NCI-H1092 treated with DMSO at 0.1 percent for 48 hours (cell line): ENCODE measurements at regions not wholly inside any gene's neighbourhood (a gene's known extent, or its start where the extent isn't known, plus 50 kb on each side); places are given as distances from the start of the nearest gene placed in this dataset.

ENCODE experiments used
- DNase-seq: peaks from one replicate; lab custom pipeline; 2025; lab: John Stamatoyannopoulos, UW

DNA sequence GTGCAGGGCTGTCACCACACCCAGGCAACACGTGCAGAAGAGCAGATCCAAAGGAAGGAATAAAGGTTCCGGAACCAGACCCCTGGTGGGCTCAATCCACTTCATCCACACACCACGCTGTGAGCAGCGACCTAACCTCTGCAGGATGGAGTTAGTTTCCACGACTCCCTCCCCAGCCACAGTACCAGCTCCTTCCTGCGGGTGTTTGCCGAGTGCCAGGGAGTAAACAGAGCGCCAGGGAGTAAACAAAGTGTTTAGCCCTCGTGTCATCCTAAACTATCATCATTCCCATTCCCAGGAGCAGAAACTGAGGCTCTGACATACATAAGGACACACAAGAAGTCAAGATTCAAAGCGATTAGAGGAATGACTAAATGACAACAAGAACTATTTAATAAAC, 261.3 kb downstream of the MN1 start:
- no peak for DNase-seq

- DNase-seq = no peak
Measured at GRCh38 chr22:27540656-27541396, 260.7 kb downstream of the MN1 start.

DNA sequence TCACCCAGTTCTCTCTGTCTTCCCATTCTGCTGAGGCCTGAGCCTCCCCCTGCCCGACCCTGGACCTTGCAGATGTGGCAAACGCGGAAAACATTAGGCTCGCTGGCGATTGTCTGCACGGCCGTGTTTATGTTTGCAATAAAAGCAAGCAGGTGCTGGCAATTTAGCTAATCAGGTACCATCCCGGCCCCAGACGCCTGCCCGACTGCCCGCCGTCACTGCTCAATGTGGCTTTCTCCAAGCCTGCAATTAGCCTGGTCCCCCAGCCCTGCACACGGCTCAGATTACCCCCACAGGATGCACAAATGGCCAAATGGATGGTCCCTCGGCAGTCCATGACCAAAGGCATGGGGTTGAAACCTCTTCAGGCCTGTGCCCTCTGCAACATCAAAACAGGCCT, 259.7 kb downstream of the MN1 start:
- DNase-seq = no peak

GRCh38 chr22:27542602-27543001, 259.0 kb downstream of the MN1 start:
- DNase-seq = peak; percentile 31

GRCh38 chr22:27543460-27543859, 258.1 kb downstream of the MN1 start:
- no peak for DNase-seq

GRCh38 chr22:27545085-27545484, 256.5 kb downstream of the MN1 start:
- DNase-seq = peak; percentile 32

DNA sequence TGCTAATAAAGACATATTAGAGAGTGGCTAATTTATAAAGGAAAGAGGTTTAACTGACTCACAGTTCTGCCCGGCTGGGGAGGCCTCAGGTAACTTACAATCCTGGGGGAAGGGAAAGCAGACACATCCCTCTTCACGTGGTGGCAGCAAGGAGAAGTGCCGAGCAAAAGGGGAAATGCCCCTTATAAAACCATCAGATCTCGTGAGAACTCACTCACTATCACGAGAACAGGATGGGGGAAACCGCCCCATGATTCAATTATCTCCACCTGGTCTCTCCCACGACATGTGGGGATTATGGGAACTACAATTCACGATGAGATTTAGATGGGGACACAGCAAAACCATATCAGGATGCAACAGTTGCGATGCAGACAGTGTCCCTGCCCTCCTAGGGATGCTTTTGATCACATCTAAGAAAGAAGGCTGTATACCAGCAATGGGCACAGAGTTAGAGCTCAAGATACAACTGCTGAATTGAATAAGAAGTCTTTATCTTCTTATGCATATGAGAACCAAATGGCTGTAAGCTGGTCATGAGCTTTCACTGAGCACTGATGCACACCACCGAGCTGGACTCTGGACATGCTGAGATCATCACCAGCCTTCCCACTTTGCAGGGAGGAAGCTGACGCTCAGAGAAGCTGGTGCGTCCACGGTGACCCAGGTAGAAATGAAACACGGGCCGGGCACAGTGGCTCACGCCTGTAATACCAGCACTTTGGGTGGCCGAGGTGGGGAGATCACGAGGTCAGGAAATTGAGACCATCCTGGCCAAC, 255.2 kb downstream of the MN1 start:
- DNase-seq = no peak

GRCh38 chr22:27551402-27551801, 250.2 kb downstream of the MN1 start:
- DNase-seq = no peak

DNA sequence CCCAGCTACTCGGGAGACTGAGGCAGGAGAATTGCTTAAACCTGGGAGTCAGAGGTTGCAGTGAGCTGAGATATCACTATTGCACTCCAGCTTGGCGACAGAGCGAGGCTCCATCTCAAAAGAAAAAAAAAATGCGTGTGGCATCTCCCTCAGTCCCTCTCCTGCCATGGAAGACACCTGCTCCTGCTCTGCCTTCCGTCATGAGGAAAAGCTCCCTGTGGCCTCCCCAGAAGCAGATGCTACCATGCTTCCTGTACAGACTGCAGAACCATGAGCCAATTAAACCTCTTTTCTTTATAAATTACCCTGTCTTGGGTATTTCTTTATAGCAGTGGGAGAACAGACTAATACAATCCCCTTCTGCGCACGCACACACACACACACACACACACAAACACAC, 249.4 kb downstream of the MN1 start:
- DNase-seq = no peak

GRCh38 chr22:27552863-27553262, 248.7 kb downstream of the MN1 start:
- no peak for DNase-seq

GRCh38 chr22:27554106-27554811, 247.3 kb downstream of the MN1 start:
- DNase-seq = no peak

GRCh38 chr22:27554841-27555456, 246.6 kb downstream of the MN1 start:
- no peak for DNase-seq

GRCh38 chr22:27556371-27556770, 245.2 kb downstream of the MN1 start:
- no peak for DNase-seq

- no peak for DNase-seq
Measured at GRCh38 chr22:27557286-27558008, 244.1 kb downstream of the MN1 start.

DNA sequence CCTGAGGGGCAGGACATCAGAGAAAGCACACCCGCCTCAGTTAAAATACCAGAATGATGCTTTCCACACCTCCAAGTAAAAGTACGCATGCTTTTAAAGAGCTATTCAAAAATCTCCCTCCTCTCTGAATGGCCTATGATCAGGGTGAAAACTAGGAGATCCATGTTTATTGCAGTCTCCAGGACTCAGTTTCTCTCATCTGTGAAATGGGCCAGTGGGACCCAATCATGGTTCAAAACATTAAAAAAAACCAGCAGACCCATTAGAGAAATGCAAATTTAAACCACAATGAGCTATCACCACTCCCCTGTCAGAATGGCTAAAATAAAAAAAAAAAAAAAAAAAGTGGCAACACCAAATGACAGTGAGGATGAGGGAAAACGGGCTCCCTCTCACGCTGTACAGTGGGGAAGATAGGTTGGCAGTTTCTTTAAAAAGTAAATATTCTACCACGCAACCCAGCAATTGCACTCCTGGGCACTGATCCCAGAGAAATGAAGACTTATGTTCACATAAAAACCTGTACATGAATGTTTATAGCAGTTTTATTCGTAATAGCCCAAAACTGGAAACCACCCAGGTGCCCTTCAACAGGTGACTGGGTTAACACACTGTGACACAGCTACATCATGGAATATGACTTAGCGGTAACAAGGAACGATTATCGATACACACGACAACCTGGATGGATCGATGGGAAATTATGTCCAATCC, 242.7 kb downstream of the MN1 start:
- DNase-seq = no peak

DNA sequence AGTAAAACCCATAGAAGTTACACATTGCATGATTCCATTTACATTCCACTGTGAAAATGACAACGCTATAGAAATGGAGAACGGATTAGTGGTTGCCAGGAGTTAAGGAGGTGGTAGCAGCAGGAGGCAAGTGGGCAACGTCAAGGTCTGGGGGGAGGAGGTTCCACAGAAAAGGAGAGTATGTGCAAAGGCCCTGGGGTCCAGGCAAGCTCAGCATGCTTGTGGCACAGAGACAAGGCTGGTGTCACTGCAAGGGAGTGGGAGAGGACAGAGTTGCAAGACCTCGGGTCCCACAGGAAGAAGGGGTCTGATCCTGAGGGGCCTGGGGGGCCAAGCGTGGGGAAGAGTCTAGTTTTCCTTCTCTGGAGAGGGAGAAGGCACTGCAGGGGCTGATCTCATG, 240.8 kb downstream of the MN1 start:
- DNase-seq = no peak

DNA sequence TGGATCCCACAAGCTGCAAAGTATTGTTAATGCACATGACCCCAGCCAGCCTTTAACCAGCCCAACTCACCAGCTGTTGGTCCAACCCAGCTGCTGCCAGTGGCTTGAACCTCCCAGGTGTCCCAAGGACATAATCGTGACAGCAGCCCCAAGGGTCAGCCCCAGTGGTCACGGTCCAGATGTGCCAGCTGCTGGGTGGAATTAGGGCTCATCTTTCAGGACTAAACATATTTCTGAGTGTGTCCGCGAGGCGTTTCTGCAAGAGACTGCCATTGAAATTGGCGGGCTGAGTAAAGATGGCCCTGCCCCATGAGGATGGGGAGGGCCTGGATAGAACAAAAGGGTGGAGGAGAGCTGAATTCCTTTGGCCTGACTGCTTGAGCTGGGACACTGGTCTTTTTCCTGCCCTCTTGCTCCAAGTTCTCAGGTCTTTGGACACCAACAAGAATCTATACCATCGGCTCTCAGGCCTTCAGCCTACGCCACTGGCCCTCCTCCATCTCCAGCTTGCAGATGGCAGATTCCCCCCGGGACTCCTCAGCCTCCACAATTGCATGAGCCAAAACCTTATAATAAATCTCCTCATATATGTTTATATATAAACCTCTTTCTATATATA, 240.2 kb downstream of the MN1 start:
- DNase-seq = no peak

- no peak for DNase-seq
Measured at GRCh38 chr22:27564806-27565205, 236.8 kb downstream of the MN1 start.

DNA sequence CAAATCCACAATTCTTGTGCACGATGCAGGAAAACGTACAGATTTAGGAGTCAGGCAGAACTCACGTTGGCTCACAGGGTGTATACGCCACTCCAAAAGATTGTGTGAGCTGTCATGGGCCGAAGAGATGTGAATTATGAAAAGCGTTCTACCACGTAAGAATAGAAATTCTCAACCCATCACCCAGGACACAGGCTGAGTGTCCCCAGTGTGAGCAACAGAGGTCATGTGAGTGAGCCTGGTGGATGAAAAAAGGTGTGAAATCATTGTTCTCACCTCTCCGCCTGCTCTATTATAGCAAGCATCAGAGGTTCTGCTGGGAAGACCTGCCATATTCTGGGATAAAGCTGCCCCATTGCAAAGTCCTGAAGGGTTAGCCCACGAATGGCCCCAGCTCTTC, 235.0 kb downstream of the MN1 start:
- no peak for DNase-seq

GRCh38 chr22:27568265-27568664, 233.3 kb downstream of the MN1 start:
- DNase-seq = no peak
